ENCODE measurements at regions not wholly inside any gene's neighbourhood (a gene's known extent, or its start where the extent isn't known, plus 50 kb on each side); places are given as distances from the start of the nearest gene placed in this dataset.
A peak's percentile ranks its signal among the peaks of the same experiment; 100 is the strongest.

DNA sequence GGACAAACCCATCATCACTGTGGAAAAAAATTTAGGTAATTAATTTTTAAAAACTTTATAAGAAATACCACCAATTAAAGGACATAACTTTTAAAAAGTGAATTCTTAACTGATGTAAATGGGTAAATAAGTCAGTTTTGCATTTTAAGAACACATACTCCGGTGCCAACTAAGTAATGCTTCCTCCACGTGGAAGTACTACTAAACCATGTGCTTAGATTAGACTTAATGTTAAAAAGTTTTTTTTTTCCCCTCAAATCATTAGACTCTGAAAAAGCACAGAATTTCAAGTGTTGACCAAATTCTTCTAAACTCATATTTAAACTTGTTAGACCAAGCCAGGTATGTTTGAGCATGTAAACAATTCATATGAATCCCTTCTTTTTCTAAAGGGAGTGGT, 242.0 kb downstream of the NFKBIZ start:
- no peak for DNase-seq (ENCODE audit: extremely low spot score)
- POLR2A ChIA-PET = interaction anchor here (3.6 kb wide), 1 partner anchor 242 kb away, joined by 12 read pairs; the partner anchor contains the start of gene NFKBIZ
- CTCF ChIA-PET = interaction anchor here (1.0 kb wide), 1 partner anchor 56 kb away, joined by 3 read pairs; no protein-coding TSS in a partner anchor
- TF ChIP-seq SP1 (IDR thresholded peaks at IDR 0.05) (no peak), FOXK2 (IDR thresholded peaks at IDR 0.05) (no peak), FOXA1 (IDR thresholded peaks at IDR 0.05) (no peak), NFRKB (IDR thresholded peaks at IDR 0.05) (no peak), HDGF (IDR thresholded peaks at IDR 0.05; ENCODE audit: borderline replicate concordance) (no peak), FOXM1 (IDR thresholded peaks at IDR 0.05; ENCODE audit: borderline replicate concordance) (no peak), ARNT (IDR thresholded peaks at IDR 0.05) (no peak)

DNA sequence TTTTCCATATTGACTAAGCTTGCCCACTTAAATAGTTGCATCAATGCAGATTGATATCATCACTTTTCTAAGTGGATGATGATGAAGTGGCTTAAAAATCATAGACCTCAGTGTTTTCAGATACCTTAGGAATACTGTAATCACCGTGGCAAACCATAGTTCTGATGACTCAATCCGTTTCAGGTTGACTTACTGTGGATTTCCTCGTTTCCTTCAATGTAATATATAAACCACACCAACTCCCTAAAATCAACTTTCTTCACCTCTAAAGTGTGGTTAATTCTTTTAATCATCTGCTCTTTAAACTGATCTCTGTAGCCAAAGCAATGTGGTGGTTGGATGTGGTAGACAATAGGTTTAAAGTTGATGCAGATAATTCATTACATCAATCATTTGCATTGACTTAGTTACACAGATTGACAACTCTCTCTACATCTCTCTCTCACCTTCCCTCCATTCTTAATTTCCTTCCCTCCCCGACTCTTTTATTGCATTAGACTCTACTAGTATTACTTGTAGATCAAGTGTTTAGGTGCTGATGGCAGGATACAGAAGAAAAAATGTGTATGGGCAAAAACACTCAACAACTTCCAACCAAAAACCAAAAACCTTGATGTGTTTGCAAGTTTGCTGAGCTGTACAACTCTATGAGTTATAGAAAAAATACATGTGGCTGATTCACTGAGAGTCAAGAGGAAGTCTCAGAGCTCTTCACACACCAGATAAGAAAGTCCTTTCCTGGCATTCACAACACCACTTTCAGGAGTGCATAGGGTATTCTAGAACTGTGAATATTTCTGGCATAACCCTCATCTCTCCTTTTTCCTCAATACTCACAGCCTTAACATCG, 243.5 kb downstream of the NFKBIZ start:
- TF ChIP-seq, protein P1, sequence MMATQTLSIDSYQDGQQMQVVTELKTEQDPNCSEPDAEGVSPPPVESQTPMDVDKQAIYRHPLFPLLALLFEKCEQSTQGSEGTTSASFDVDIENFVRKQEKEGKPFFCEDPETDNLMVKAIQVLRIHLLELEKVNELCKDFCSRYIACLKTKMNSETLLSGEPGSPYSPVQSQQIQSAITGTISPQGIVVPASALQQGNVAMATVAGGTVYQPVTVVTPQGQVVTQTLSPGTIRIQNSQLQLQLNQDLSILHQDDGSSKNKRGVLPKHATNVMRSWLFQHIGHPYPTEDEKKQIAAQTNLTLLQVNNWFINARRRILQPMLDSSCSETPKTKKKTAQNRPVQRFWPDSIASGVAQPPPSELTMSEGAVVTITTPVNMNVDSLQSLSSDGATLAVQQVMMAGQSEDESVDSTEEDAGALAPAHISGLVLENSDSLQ (IDR thresholded peaks at IDR 0.05) = peak; percentile 48; the same call in 1 of the 2 replicates
- no peak for TF ChIP-seq NFRKB (IDR thresholded peaks at IDR 0.05)
- TF ChIP-seq ARNT (IDR thresholded peaks at IDR 0.05) = no peak
- TF ChIP-seq CTBP1 (IDR thresholded peaks at IDR 0.05; ENCODE audit: borderline replicate concordance) = no peak
- TF ChIP-seq L3MBTL2 (conservative IDR thresholded peaks at IDR 0.05) = no peak
- TF ChIP-seq LEF1 (IDR thresholded peaks at IDR 0.05; ENCODE audit: borderline replicate concordance) = no peak
- TF ChIP-seq BHLHE40 (IDR thresholded peaks at IDR 0.05; ENCODE audit: borderline replicate concordance) = no peak
- no peak for TF ChIP-seq FOXA1 (IDR thresholded peaks at IDR 0.05)
- no peak for DNase-seq (ENCODE audit: extremely low spot score)
- ChIA-PET POLR2A (interaction anchor here (1.6 kb wide), 1 partner anchor 368 kb away, joined by 3 read pairs; the partner anchor contains the start of gene CEP97), CTCF (interaction anchor here (0.7 kb wide), 1 partner anchor 132 kb away, joined by 3 read pairs; no protein-coding TSS in a partner anchor)

DNA sequence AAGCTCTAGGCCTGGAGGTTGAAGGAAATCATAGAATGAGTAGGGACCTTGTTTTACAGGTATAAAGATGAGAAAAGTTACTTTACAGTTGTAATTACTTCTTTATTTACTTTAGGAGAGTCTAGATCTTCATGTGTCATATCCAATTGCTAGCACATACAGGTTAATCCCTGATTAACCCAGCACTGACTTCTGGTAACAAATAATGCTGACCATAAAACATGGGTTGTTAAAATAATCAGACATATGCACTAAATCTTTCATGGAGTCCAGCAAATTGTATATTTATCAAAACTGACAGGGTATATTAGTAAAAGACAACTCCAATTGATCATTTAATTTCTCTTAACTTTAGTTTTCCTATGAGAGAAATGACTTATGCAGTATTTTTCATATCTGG, 245.2 kb downstream of the NFKBIZ start:
- TF ChIP-seq TARDBP (IDR thresholded peaks at IDR 0.05) = no peak
- no peak for TF ChIP-seq ELF4 (IDR thresholded peaks at IDR 0.05)
- peak; percentile 62; the same call in 1 of the 2 replicates for TF ChIP-seq FOXA1 (IDR thresholded peaks at IDR 0.05)
- TF ChIP-seq FOXK2 (IDR thresholded peaks at IDR 0.05) = no peak
- TF ChIP-seq, protein P1 (IDR thresholded peaks at IDR 0.05) = peak; percentile 92
- TF ChIP-seq BHLHE40 (IDR thresholded peaks at IDR 0.05; ENCODE audit: borderline replicate concordance) = no peak
- TF ChIP-seq ZNF384 (IDR thresholded peaks at IDR 0.05) = no peak
- 0 out of 2 replicates have a peak, but pooled peaks have one; percentile 68 for TF ChIP-seq ARNT (IDR thresholded peaks at IDR 0.05)
- TF ChIP-seq L3MBTL2 (conservative IDR thresholded peaks at IDR 0.05) = no peak
- peak; percentile 60; the same call in 1 of the 2 replicates for TF ChIP-seq LEF1 (IDR thresholded peaks at IDR 0.05; ENCODE audit: borderline replicate concordance)
- TF ChIP-seq CTBP1 (IDR thresholded peaks at IDR 0.05; ENCODE audit: borderline replicate concordance) = peak; percentile 96; the same call in 1 of the 2 replicates
- TF ChIP-seq SUZ12 (IDR thresholded peaks at IDR 0.05) = no peak
- TF ChIP-seq SP1 (IDR thresholded peaks at IDR 0.05) = no peak
- TF ChIP-seq NFRKB (IDR thresholded peaks at IDR 0.05) = no peak
- no peak for TF ChIP-seq HDGF (IDR thresholded peaks at IDR 0.05; ENCODE audit: borderline replicate concordance)
- TF ChIP-seq FOXM1 (IDR thresholded peaks at IDR 0.05; ENCODE audit: borderline replicate concordance) = no peak
- no peak for DNase-seq (ENCODE audit: extremely low spot score)
- ChIA-PET CTCF (interaction anchor here (0.6 kb wide), 2 partner anchors 11 to 125 kb away, joined by 3 read pairs; no protein-coding TSS in a partner anchor), POLR2A (no interaction called here)

DNA sequence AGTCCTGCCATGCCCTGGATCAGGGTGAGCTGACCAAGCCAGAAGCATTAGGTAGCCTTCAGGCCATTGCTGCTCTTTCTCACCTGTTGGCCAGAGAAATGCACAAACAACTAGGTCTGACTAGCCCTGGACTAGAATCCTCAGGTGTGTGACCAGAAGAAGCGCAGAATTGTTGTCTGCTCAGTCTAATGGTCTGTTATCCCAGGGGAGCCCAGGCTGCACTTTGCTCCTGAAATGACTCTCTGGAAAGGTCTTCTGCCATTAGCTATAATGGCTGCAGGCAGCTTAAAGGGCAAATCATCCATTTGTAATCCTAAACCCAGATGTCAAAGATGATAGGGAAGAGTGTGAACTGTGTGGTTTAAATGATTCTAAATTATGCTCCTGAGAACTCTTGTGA, 246.1 kb downstream of the NFKBIZ start:
- DNase-seq (ENCODE audit: extremely low spot score) = no peak
- ChIA-PET POLR2A (no interaction called here), CTCF (interaction anchor here (0.6 kb wide), 1 partner anchor 293 kb away, joined by 3 read pairs; no protein-coding TSS in a partner anchor)
- TF ChIP-seq LEF1 (IDR thresholded peaks at IDR 0.05; ENCODE audit: borderline replicate concordance) = no peak
- no peak for TF ChIP-seq ARNT (IDR thresholded peaks at IDR 0.05)
- no peak for TF ChIP-seq ZNF384 (IDR thresholded peaks at IDR 0.05)
- no peak for TF ChIP-seq HDGF (IDR thresholded peaks at IDR 0.05; ENCODE audit: borderline replicate concordance)
- no peak for TF ChIP-seq BHLHE40 (IDR thresholded peaks at IDR 0.05; ENCODE audit: borderline replicate concordance)
- TF ChIP-seq SUZ12 (IDR thresholded peaks at IDR 0.05) = no peak
- TF ChIP-seq NFRKB (IDR thresholded peaks at IDR 0.05) = no peak
- no peak for TF ChIP-seq L3MBTL2 (conservative IDR thresholded peaks at IDR 0.05)
- TF ChIP-seq FOXK2 (IDR thresholded peaks at IDR 0.05) = no peak

DNA sequence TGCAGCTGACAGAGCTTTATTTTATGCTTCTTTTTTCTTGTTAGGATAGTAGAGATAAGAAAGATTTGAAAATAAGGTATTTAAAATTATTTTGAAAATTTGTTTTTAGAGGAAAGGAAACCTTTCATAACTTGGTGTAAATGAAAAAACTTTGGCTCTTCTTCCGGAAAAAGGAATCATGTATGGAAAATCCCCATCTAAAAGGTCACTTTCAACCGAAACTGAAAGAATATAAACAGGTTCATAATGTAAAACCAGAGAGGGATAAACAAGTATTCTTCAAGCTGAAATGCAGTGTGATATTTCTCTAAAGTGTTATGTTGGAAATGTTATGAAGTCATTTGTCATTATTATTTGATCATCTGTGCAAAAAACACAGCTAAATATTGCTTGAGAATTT, 246.8 kb downstream of the NFKBIZ start:
- no peak for TF ChIP-seq TARDBP (IDR thresholded peaks at IDR 0.05)
- no peak for TF ChIP-seq LEF1 (IDR thresholded peaks at IDR 0.05; ENCODE audit: borderline replicate concordance)
- no peak for TF ChIP-seq HDGF (IDR thresholded peaks at IDR 0.05; ENCODE audit: borderline replicate concordance)
- no peak for TF ChIP-seq FOXA1 (IDR thresholded peaks at IDR 0.05)
- TF ChIP-seq ZNF384 (IDR thresholded peaks at IDR 0.05) = no peak
- TF ChIP-seq SUZ12 (IDR thresholded peaks at IDR 0.05) = no peak
- TF ChIP-seq CTBP1 (IDR thresholded peaks at IDR 0.05; ENCODE audit: borderline replicate concordance) = no peak
- TF ChIP-seq ELF4 (IDR thresholded peaks at IDR 0.05) = no peak
- no peak for TF ChIP-seq BHLHE40 (IDR thresholded peaks at IDR 0.05; ENCODE audit: borderline replicate concordance)
- CTCF ChIA-PET = interaction anchor here (0.6 kb wide), 1 partner anchor 279 kb away, joined by 3 read pairs; no protein-coding TSS in a partner anchor
- no peak for DNase-seq (ENCODE audit: extremely low spot score)
- POLR2A ChIA-PET = no interaction called here

DNA sequence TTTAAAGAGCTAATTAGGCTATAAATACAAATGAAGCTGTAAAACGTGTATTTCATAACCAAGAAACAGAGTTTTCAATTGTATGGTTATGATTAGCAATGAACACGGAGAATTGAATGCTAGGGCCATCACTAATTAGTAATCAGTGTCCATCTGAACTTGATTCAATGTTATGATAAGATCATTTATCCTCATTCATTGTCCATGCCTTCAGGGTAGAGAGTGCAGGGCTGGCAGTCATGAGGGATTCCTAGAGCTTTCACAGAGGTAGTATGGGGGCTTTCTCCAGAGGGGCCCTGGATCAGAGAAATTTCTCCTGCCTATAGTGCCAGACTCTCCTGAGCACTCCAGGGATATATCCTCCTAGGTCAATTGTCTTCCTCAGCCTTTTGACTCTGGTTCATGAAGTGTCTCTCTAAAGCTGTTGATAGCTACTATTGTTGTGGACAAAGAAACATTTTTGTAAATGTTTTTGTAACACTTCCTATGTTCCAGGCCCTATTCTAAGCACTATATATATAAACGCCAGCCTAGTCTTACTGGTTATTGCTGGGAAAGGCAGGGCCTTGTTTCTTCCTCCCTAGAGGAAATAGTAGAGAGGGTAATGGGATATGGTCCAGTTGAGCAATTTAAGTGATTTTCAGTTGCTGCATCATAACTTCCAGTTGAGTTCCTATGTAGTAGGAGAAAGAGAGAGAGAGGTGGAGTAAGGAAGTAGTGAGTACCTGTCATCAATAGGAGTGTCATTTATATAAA, 249.0 kb downstream of the NFKBIZ start:
- no peak for DNase-seq (ENCODE audit: extremely low spot score)
- ChIA-PET POLR2A (no interaction called here), CTCF (interaction anchor here (0.8 kb wide), 1 partner anchor 127 kb away, joined by 4 read pairs; no protein-coding TSS in a partner anchor)
- no peak for TF ChIP-seq SP1 (IDR thresholded peaks at IDR 0.05)
- no peak for TF ChIP-seq HDGF (IDR thresholded peaks at IDR 0.05; ENCODE audit: borderline replicate concordance)
- TF ChIP-seq FOXK2 (IDR thresholded peaks at IDR 0.05) = no peak
- no peak for TF ChIP-seq CTBP1 (IDR thresholded peaks at IDR 0.05; ENCODE audit: borderline replicate concordance)
- no peak for TF ChIP-seq SUZ12 (IDR thresholded peaks at IDR 0.05)
- TF ChIP-seq NFRKB (IDR thresholded peaks at IDR 0.05) = no peak

Data from HEK293T (cell line).